ENCODE measurements at regions not wholly inside any gene's neighbourhood (a gene's known extent, or its start where the extent isn't known, plus 50 kb on each side); places are given as distances from the start of the nearest gene placed in this dataset.
"Not testable (repeated sequence)": the region's sequence is repeated elsewhere in the genome, so short reads cannot be mapped to it uniquely, and the experiment has no call there.

DNA sequence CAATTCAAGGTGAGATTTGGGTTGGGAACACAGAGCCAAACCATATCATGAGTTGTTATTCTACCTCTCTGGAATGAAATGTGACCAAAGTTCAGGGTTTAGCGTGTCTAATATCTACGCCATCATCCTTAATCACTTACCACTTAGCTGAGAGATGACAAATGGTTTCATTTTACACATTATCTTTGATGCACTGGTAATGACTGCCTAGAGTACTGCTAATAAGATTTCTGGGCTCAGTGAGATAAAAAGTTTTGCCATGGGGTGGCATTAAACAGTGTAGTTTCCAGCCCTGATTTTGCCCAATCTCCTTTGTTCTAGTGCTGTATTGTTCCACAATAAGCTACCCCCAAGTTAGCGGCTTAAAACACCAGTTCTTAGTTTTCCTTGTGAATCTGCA, 367.2 kb downstream of the MLLT3 start:
- no peak for DNase-seq
- no peak overlapping the region for H3K4me3 ChIP-seq (ENCODE audit: insufficient read depth, low read depth, low read length)
- H3K27me3 ChIP-seq (ENCODE audit: control insufficient read depth, insufficient read depth, low read length): no peaks in the 10 kb centered on the region
- H3K36me3 ChIP-seq (replicated peaks; ENCODE audit: control insufficient read depth, insufficient read depth, low read length): no peaks in the 10 kb centered on the region

DNA sequence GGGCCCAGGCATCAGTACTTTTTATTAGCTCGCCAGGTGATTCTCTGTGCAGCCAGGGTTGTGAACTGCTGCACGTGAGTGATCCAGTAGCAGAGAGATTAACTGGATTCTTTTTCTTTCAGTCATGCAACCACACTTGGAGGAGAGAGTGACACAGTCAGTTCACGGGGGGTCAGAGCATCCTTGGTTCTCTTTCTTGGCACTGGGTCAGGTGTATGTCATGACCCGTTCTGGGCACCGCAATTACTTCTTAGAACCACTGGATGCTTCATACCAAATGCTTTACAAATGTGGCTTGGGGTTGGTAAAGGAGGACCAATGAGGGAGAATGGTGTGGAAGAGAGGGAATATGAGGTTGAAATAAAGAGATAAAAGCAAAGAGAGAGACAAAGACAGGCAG, 368.7 kb downstream of the MLLT3 start:
- H3K27me3 ChIP-seq (ENCODE audit: control insufficient read depth, insufficient read depth, low read length): no peaks in the 10 kb centered on the region
- DNase-seq: no peak
- no peaks in the 10 kb centered on the region for H3K36me3 ChIP-seq (replicated peaks; ENCODE audit: control insufficient read depth, insufficient read depth, low read length)
- no peak overlapping the region for H3K4me3 ChIP-seq (ENCODE audit: insufficient read depth, low read depth, low read length)

DNA sequence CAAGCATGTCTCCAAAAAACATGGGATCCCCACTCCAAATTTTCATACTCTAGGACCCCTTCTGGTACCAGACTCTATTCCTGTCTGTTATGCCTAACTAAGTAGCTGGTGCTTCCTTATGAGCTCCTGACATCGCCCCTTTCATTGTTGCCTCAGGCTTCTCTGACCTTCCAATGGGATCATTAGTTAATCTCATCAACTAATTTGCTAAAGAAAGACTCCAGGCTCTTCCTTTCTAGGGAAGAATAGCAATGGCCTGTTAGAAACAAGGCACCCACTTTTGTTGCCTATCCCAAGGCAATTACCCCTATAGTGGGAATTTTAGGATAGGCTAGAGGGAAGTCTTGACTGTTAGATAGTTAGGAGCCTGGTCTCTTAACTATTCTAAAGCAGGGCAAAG, 369.5 kb downstream of the MLLT3 start:
- Histone ChIP-seq H3K4me3 (ENCODE audit: insufficient read depth, low read depth, low read length) (no peak overlapping the region), H3K36me3 (replicated peaks; ENCODE audit: control insufficient read depth, insufficient read depth, low read length) (no peaks in the 10 kb centered on the region), H3K27me3 (ENCODE audit: control insufficient read depth, insufficient read depth, low read length) (no peaks in the 10 kb centered on the region)
- DNase-seq: no peak

DNA sequence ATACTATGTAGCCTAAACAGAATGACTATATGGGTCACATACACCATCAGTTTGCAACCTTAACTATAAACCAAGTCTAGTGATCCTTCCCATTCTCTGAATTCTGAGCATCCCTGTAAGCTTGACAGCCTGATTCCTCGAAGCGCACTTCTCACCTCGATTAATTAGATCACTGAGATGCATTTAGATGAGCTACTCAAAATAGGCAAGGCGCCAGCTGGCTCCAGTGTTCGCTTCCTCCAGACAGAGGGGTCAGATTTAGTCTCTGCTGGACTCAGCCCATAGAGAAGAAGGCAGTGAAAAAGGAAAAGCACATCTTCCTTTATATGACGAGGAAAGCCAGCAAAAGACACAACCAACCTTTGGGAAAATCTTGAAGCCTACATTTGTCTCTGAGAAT, 371.5 kb downstream of the MLLT3 start:
- Histone ChIP-seq H3K36me3 (replicated peaks; ENCODE audit: control insufficient read depth, insufficient read depth, low read length) (no peaks in the 10 kb centered on the region), H3K27me3 (ENCODE audit: control insufficient read depth, insufficient read depth, low read length) (no peaks in the 10 kb centered on the region), H3K4me3 (ENCODE audit: insufficient read depth, low read depth, low read length) (no peak overlapping the region)
- DNase-seq: no peak

DNA sequence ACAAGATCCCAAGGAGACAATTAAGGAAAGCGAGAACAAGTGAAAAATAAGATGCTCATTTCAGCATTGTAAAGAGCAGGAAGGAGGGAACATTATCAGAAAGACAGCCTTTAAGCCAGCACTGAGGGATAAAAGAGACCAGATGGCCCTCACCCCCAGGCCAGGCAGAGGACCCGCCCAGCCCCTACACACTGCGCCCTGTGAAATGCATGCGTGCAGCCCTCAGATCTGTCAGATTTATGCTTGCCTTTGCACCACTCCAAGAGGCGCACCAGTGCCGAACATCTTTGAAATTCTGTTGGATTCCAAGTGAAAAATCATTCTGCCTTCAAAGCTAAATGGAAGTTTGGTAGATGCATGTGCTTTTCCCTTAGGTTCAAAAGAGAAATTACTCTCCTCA, 378.0 kb downstream of the MLLT3 start:
- DNase-seq: no peak
- peaks cover 7% of the 10 kb centered on the region; the same call in 1 of the 2 replicates for H3K27me3 ChIP-seq (ENCODE audit: control insufficient read depth, insufficient read depth, low read length)
- no peaks in the 10 kb centered on the region for H3K36me3 ChIP-seq (replicated peaks; ENCODE audit: control insufficient read depth, insufficient read depth, low read length)
- H3K4me3 ChIP-seq (ENCODE audit: insufficient read depth, low read depth, low read length): no peak overlapping the region

DNA sequence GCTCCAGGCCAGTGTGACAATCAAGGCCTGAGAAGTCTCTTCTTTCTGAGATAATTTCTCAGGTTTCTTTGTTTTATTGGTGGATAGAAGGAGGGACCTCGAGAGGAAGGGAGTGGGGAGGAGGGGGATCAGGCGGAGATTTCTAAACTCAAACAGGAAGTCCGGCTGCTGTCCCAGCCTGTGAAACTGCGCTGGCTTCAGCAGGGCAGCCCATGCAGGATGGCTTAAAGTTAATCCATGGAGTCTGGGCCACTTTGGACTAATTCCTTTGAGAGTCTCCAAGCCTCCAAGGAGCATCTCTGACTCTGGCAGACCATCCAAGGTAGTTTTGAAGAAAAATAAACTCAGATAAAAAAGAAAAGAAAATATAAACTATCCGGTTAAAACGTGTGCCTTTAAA, 378.5 kb downstream of the MLLT3 start:
- no peak for DNase-seq
- Histone ChIP-seq H3K27me3 (ENCODE audit: control insufficient read depth, insufficient read depth, low read length) (peaks cover 7% of the 10 kb centered on the region; the same call in 1 of the 2 replicates), H3K36me3 (replicated peaks; ENCODE audit: control insufficient read depth, insufficient read depth, low read length) (no peaks in the 10 kb centered on the region), H3K4me3 (ENCODE audit: insufficient read depth, low read depth, low read length) (no peak overlapping the region)

DNA sequence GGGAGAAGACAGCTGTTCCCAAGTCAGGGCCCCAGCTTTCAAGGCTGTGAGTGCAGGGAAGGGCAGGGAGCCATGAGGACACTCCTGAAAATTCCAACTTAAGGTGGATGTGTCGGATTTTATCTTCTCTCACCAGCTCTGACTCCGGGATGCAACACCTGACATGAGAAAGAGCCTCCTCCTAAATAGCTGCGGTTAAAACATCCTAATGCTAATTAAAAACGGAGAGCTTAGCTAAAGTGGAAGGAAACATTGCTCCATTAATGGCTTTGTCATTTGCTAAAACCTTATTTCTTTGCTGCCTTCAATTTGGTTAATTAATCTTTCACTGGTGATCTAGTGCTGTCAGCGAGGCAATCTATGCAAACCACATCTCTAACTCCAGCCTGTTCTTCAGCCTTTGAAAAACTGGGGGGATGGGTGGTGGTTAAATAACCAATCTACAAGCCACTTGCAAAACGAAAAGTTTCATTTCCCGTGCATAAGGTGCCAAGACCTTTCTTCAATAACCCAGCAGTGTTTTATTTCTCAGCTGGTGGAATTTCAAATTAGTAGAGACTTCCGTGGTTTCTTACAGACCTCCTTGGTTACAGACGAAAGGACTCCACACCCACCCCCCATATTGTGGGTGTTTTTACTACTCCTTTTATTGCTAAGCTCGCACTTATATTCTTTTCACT, 379.6 kb downstream of the MLLT3 start:
- no peak for DNase-seq
- Histone ChIP-seq H3K36me3 (replicated peaks; ENCODE audit: control insufficient read depth, insufficient read depth, low read length) (no peaks in the 10 kb centered on the region), H3K4me3 (ENCODE audit: insufficient read depth, low read depth, low read length) (no peak overlapping the region), H3K27me3 (ENCODE audit: control insufficient read depth, insufficient read depth, low read length) (peaks cover 7% of the 10 kb centered on the region; the same call in 1 of the 2 replicates)

DNA sequence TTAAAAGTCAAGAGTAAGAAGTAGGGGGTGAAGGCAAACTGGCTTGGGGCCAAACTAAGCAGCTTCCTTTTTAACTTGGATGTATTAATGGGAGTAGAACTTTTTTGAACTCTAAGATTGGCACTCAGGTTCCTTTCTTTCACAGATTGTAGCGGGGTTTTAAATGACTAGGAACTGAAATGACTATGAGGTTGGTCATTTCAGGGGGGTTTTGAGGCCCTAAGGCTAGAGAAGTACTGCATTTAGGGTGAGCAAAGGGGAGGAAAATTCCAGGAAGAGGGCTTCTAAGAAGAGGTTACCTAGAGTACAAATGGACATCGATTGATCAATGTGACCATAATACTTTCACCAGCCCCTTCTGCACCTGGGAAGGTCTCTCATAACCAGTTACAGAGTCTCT, 381.8 kb downstream of the MLLT3 start:
- no peak for DNase-seq
- Histone ChIP-seq H3K4me3 (ENCODE audit: insufficient read depth, low read depth, low read length) (no peak overlapping the region), H3K27me3 (ENCODE audit: control insufficient read depth, insufficient read depth, low read length) (peaks cover 7% of the 10 kb centered on the region; the same call in 1 of the 2 replicates), H3K36me3 (replicated peaks; ENCODE audit: control insufficient read depth, insufficient read depth, low read length) (no peaks in the 10 kb centered on the region)

DNA sequence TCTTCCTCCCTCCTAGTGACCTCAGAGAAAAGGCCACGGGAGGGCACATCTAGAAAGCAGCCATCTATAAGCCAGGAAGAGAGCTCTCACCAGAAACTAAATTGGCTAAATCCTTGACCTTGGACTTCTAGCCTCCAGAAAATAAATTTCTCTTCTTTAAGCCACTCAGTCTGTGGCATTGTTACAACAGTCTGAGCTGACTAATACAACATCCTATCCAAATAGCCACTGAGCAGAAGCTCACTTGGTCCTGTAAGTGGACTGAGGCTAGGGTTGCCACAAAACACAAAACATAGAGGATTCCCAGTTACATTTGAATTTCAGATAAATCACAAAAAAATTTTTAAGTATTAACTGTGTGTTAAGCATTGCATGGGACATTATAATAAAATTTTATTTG, 383.4 kb downstream of the MLLT3 start:
- Histone ChIP-seq H3K36me3 (replicated peaks; ENCODE audit: control insufficient read depth, insufficient read depth, low read length) (no peaks in the 10 kb centered on the region), H3K27me3 (ENCODE audit: control insufficient read depth, insufficient read depth, low read length) (peaks cover 7% of the 10 kb centered on the region; the same call in 1 of the 2 replicates), H3K4me3 (ENCODE audit: insufficient read depth, low read depth, low read length) (no peak overlapping the region)
- DNase-seq: no peak

DNA sequence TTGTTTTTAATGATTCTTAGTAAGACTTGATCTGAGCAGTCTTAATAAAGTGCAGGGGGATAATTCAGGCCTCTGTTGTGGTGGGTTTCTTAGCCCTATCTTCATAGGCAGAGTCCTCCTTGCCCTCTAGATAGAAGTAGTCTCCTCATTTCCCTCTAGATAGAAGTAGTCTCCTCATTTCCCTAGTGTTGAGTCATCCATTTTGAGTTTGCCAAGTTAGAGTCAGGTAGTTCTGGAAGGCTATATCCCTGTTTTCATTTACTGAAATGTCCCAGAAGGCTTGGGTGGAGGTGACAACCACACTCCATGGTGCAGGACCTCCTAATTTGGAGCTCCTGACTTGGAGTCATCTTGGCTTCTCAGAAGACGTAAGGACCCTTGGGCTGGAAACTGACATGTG, 384.6 kb downstream of the MLLT3 start:
- no peak for DNase-seq
- Histone ChIP-seq H3K4me3 (ENCODE audit: insufficient read depth, low read depth, low read length) (no peak overlapping the region), H3K27me3 (ENCODE audit: control insufficient read depth, insufficient read depth, low read length) (peaks cover 7% of the 10 kb centered on the region; the same call in 1 of the 2 replicates), H3K36me3 (replicated peaks; ENCODE audit: control insufficient read depth, insufficient read depth, low read length) (no peaks in the 10 kb centered on the region)

DNA sequence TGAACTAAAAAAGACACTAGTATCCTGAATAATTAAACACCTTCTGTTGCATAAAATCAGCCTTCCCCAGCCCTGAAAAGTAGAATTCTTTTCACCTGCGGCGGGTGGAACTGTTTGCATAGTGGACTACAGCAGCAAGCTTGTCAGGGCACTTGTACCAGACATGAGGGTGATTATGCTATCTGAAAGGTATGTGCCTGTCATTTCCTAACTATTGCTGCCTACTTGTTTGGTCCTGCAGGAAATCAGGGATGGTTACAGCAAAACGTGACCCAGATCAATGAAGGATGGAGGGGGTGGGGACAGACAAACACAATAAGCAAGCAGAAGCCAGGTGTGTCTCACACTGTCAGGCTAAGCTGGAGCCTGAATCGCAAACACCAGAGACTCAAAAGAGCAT, 385.6 kb downstream of the MLLT3 start:
- H3K27me3 ChIP-seq (ENCODE audit: control insufficient read depth, insufficient read depth, low read length): peaks cover 3% of the 10 kb centered on the region; the same call in 1 of the 2 replicates
- H3K36me3 ChIP-seq (replicated peaks; ENCODE audit: control insufficient read depth, insufficient read depth, low read length): no peaks in the 10 kb centered on the region
- DNase-seq: no peak
- H3K4me3 ChIP-seq (ENCODE audit: insufficient read depth, low read depth, low read length): no peak overlapping the region

DNA sequence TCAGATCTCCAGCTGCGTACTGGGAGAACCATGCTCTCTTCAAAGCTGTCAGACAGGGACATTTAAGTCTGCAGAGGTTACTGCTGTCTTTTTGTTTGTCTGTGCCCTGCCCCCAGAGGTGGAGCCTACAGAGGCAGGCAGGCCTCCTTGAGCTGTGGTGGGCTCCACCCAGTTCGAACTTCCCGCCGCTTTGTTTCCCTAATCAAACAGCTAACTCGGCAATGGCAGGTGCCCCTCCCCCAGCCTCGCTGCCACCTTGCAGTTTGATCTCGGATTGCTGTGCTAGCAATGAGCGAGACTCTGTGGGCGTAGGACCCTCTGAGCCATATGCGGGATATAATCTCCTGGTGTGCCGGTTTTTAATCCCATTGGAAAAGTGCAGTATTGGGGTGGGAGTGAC, 387.1 kb downstream of the MLLT3 start:
- not testable (repeated sequence) for H3K4me3 ChIP-seq (ENCODE audit: insufficient read depth, low read depth, low read length); H3K36me3 ChIP-seq (replicated peaks; ENCODE audit: control insufficient read depth, insufficient read depth, low read length); H3K27me3 ChIP-seq (ENCODE audit: control insufficient read depth, insufficient read depth, low read length); DNase-seq

DNA sequence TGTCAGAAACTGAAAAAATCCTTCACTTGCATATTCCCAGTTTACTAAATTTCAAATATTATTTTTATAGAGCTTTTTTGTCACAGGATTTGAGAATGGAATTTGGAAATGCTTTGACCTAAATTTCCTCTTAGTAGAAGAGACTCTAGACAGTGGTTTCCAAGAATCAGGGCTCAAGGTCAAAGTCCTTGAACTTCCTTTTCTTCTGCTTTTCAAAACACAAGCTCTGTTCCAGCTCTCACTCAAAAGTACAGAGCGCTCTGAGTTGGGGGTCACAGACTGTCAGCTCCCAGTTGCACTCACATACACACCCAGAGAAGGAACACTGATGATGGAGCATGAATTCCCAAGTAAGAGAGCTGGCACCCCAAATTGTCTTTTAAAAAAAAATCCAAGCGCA, 394.2 kb downstream of the MLLT3 start:
- Histone ChIP-seq H3K27me3 (ENCODE audit: control insufficient read depth, insufficient read depth, low read length) (no peaks in the 10 kb centered on the region), H3K36me3 (replicated peaks; ENCODE audit: control insufficient read depth, insufficient read depth, low read length) (no peaks in the 10 kb centered on the region), H3K4me3 (ENCODE audit: insufficient read depth, low read depth, low read length) (no peak overlapping the region)
- no peak for DNase-seq

DNA sequence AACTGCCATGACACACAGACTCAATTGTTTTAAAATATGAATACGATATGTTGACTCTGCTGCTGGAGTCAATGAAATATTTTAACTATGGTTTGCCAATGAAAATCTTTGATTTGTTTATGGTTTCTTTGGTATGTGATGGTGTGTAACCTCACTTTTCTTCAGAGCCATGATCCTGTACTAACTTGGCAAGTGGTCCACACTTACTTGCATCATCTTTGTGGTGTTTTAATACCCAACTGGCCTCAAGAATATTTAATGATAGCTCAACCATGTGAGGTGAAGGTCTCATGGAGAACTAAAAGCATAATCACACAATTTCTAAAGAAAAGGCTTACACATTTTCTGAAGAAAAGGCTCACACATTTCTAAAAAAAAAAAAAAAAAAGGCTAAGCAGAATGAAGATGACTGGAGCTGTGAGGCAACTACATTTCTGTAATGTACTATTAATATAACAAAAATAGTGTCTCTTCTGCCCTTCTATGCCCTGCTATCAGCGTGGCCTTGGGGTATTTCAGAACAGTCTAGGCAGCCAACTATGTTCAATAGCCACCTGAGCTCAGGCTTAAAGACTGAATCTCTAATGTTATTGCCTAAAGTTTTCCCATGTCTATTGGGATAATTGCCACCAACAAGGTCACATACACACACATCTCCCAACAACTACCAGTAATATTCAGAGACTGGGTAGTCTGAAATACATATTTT, 395.0 kb downstream of the MLLT3 start:
- Histone ChIP-seq H3K27me3 (ENCODE audit: control insufficient read depth, insufficient read depth, low read length) (no peaks in the 10 kb centered on the region), H3K36me3 (replicated peaks; ENCODE audit: control insufficient read depth, insufficient read depth, low read length) (no peaks in the 10 kb centered on the region), H3K4me3 (ENCODE audit: insufficient read depth, low read depth, low read length) (no peak overlapping the region)
- no peak for DNase-seq

DNA sequence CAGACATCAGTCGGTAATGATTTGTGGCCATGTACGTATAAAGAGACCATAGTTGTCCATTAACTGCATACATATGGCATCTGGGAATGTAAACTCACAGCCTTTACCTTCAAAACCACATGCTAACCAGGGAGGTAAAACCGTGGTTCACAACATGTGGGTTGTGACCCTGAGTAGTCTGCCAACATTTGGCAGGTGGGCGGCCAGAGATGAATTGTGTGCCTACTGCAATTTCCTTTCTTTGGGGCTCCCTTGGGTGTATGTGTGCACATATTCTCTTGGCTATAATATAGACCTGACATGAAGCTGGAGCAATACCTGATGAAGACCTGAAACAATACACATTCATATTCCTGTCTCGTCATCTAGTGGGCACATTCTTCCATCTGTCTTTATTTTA, 396.0 kb downstream of the MLLT3 start:
- Histone ChIP-seq H3K27me3 (ENCODE audit: control insufficient read depth, insufficient read depth, low read length) (no peaks in the 10 kb centered on the region), H3K36me3 (replicated peaks; ENCODE audit: control insufficient read depth, insufficient read depth, low read length) (no peaks in the 10 kb centered on the region), H3K4me3 (ENCODE audit: insufficient read depth, low read depth, low read length) (no peak overlapping the region)
- DNase-seq: no peak
